Mucosa of rectum (tissue), 2 donors: ENCODE measurements at regions not wholly inside any gene's neighbourhood (a gene's known extent, or its start where the extent isn't known, plus 50 kb on each side); places are given as distances from the start of the nearest gene placed in this dataset.

ENCODE experiments used
- H3K27ac ChIP-seq, 2 donors: one replicate each; pipeline ENCODE4 v1.7.0; 2013; ENCODE audit warnings: inconsistent platforms in 2 of 2, low read depth in 2 of 2, low read length in 2 of 2
- H3K27me3 ChIP-seq, 2 donors: one replicate each; pipeline ENCODE4 v1.7.0; 2013; ENCODE audit warnings: low read length in 2 of 2; ENCODE audit not compliant: control insufficient read depth in 2 of 2, insufficient read depth in 2 of 2
- H3K36me3 ChIP-seq, 2 donors: one replicate each; pipeline ENCODE4 v1.7.0; 2013; ENCODE audit warnings: low read length in 2 of 2; ENCODE audit not compliant: control insufficient read depth in 2 of 2, insufficient read depth in 2 of 2
- H3K4me1 ChIP-seq, 2 donors: one replicate each; pipeline ENCODE4 v1.7.0; 2013; ENCODE audit warnings: low read length in 2 of 2, mild to moderate bottlenecking in 1 of 2; ENCODE audit not compliant: control insufficient read depth in 2 of 2, insufficient read depth in 2 of 2
- H3K4me3 ChIP-seq, 2 donors: one replicate each; pipeline ENCODE4 v1.7.0; 2013; ENCODE audit warnings: low read length in 2 of 2
- H3K9ac ChIP-seq, 2 donors: one replicate each; pipeline ENCODE4 v1.7.0; 2013; ENCODE audit warnings: low read length in 2 of 2, low read depth in 1 of 2, mild to moderate bottlenecking in 1 of 2
- H3K9me3 ChIP-seq, 2 donors: one replicate each; pipeline ENCODE4 v1.7.0; 2013; ENCODE audit warnings: low read length in 2 of 2; ENCODE audit not compliant: control insufficient read depth in 2 of 2
- donor health status: healthy.
- donor health status: Normal muscosa, but diverticular disease.

DNA sequence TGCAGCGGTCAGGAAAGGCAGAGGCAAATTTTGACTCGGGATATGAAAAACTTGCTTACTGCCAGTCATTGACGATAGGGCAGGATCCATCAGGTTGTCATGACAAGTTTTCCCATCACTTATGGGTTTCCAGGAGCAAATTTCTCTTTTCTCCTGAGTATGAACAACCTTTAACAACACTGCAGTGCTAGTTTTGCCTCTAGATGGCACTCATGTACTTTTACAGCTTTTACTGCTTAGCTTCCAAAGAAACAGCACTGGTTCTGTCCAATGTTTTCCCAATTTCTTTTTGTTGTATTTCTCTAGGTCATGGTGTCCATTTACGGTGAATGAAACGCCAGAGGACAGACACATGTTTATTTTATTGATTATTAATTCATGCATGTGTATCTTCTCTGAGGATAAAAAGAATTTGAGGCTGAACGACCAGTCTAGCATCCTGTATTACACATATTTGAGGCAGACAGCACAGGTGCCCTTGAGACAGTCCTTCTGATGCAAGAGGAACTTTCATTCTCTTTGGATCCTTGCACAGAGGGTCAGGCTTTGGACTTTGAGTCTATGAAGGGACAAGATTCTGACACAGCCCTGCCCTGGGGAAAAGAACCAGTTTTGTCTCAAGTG, 112.3 kb upstream of the TRABD2B start:
- Histone ChIP-seq H3K4me1 (no peaks in the 10 kb centered on the region), H3K9ac (no peak overlapping the region), H3K4me3 (no peak overlapping the region), H3K36me3 (no peaks in the 10 kb centered on the region), H3K27me3 (peaks cover 0 to 3% of the 10 kb centered on the region in 2 donors), H3K27ac (no peak overlapping the region), H3K9me3 (no peaks in the 10 kb centered on the region)

DNA sequence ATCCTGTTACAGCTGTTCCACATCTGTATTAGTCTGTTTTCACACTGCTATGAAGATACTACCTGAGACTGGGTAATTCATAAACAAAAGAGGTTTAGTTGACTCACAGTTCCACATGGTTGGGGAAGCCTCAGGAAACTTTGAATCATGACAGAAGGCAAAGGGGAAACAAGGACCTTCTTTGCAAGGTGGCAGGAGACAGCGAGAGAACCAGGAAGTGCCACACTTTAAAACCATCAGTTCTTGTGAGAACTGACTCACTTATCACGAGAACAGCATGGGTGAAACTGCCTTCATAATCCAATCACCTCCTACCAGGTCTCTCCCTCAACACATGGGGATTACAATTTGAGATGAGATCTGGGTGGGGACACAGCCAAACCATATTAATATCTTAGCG, 110.3 kb upstream of the TRABD2B start:
- no peaks in the 10 kb centered on the region for H3K36me3 ChIP-seq
- H3K27ac ChIP-seq, result no peak overlapping the region
- no peak overlapping the region for H3K4me3 ChIP-seq
- peaks cover 0 to 3% of the 10 kb centered on the region in 2 donors for H3K27me3 ChIP-seq
- no peak overlapping the region for H3K9ac ChIP-seq
- no peaks in the 10 kb centered on the region for H3K4me1 ChIP-seq
- H3K9me3 ChIP-seq, result no peaks in the 10 kb centered on the region

DNA sequence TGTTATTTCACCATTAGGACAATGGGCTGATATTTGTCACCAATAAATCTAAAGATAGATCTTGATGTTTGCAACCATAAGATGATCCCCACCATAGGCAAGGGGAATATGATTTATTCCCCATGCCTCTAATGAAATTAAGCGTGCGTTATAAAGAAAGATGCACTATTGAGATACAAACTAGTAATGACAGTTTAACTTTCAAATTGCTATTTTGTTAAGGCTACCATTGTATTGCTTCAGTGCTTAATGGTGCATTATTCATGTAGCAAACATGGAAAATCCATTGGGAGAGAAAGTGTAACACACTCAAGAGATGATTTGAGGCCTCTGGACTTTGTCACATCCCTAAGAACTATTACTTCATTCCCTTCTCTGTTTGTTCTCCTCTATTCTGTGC, 108.9 kb upstream of the TRABD2B start:
- peaks cover 0 to 3% of the 10 kb centered on the region in 2 donors for H3K27me3 ChIP-seq
- H3K9ac ChIP-seq, result no peak overlapping the region
- H3K9me3 ChIP-seq, result no peaks in the 10 kb centered on the region
- H3K36me3 ChIP-seq, result no peaks in the 10 kb centered on the region
- no peak overlapping the region for H3K27ac ChIP-seq
- no peak overlapping the region for H3K4me3 ChIP-seq
- no peaks in the 10 kb centered on the region for H3K4me1 ChIP-seq

DNA sequence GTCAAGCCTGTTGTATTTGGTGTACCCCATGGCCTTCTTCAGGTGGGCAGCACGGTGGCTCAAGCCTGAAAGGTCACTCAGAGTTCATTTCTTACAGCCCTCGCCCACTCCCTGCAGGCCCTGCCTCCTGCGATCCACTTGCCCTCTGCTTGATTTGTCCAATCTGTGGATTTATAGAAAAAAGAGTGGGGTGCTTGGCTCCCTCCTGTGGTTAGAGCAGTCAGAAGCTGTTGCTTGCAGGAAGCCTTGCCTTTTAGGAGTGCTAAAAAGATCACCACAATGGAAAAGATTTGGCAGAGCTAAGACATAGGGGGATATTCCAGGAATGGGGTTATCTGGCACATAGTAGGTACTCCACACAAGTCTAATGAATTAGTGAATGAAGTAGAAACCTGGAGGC, 108.0 kb upstream of the TRABD2B start:
- Histone ChIP-seq H3K27ac (no peak overlapping the region), H3K4me1 (no peaks in the 10 kb centered on the region), H3K4me3 (no peak overlapping the region), H3K27me3 (peaks cover 0 to 3% of the 10 kb centered on the region in 2 donors), H3K36me3 (no peaks in the 10 kb centered on the region), H3K9me3 (no peaks in the 10 kb centered on the region), H3K9ac (no peak overlapping the region)

DNA sequence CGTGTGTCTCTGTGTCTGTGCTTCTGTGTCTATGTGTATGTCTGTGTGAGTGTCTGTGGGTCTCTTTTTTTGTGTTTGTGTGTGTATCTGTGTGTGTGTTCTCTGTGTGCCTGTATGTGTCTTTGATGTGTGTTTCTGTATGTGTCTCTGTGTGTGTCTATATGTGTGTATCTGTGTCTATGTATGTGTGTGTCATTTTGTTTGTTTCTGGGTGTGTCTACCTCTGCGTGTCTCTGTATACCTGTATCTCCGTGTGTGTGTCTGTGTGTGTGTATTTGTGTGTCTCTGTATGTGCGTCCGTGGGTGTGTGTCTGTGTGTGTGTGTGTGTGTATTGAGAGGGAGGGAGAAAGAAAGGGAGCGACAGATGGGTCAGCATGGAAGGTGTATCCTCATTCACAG, 106.3 kb upstream of the TRABD2B start:
- Histone ChIP-seq H3K27ac (no peak overlapping the region), H3K36me3 (no peaks in the 10 kb centered on the region), H3K4me3 (no peak overlapping the region), H3K9me3 (no peaks in the 10 kb centered on the region), H3K9ac (no peak overlapping the region), H3K4me1 (no peaks in the 10 kb centered on the region), H3K27me3 (peaks cover 0 to 3% of the 10 kb centered on the region in 2 donors)

DNA sequence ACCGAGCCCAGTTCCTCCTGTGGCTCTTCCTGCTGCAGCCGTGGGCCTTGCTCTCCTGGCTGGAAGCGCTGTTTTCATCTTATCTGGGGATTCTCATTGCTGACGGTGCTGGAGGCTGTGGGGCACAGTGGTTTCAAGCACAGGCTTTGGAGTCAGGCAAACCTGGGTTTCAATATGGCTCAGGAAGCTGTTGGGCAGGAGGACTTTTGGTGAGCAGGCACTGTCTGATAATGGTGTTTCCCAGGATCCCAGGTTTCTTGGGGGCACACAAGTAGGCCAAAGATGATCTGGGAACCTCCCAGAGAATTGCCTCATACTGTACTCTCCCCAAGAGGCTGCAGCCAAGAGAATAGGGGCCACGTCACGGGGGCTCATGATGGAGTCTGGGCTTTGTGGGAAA, 105.6 kb upstream of the TRABD2B start:
- no peaks in the 10 kb centered on the region for H3K9me3 ChIP-seq
- H3K36me3 ChIP-seq, result no peaks in the 10 kb centered on the region
- H3K27ac ChIP-seq, result no peak overlapping the region
- peaks cover 0 to 3% of the 10 kb centered on the region in 2 donors for H3K27me3 ChIP-seq
- no peak overlapping the region for H3K4me3 ChIP-seq
- H3K9ac ChIP-seq, result no peak overlapping the region
- no peaks in the 10 kb centered on the region for H3K4me1 ChIP-seq

DNA sequence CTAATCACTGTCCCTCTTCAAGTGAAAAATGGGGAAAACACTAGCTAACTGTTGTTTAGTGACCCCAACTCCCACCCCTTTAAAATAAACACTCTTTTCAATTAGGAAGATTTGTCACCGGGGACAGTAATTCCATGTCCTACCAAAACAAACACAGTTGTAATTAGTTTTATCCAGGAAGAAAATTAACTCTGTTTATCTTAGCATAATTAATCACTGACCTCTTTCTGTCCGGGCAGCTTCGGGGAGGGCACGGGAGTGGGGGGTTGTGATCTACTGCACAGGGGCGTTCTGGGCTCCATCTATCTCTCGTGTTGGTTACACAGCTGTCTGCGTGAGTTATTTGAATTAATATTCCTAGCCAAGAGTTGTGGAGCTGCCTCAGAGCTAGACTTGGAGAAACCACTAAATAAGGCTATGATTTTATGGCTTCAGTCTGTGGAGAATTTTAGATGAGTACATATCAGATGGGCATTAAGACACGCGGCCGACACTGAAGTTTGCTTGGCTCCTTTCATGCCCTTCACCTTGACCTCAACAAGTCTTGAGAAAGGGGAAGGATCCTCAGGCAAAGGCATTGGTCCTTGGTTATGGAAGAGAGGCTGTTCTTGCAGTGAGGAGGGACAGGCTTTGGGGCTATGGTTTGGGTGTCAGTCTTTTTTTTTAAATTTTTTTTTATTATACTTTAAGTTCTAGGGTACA, 102.0 kb upstream of the TRABD2B start:
- H3K4me3 ChIP-seq, result no peak overlapping the region
- H3K4me1 ChIP-seq, result peaks cover under 1% of the 10 kb centered on the region in 2 donors
- no peak overlapping the region for H3K27ac ChIP-seq
- no peaks in the 10 kb centered on the region for H3K36me3 ChIP-seq
- peaks cover 0 to under 1% of the 10 kb centered on the region in 2 donors for H3K27me3 ChIP-seq
- no peak overlapping the region for H3K9ac ChIP-seq
- H3K9me3 ChIP-seq, result no peaks in the 10 kb centered on the region

DNA sequence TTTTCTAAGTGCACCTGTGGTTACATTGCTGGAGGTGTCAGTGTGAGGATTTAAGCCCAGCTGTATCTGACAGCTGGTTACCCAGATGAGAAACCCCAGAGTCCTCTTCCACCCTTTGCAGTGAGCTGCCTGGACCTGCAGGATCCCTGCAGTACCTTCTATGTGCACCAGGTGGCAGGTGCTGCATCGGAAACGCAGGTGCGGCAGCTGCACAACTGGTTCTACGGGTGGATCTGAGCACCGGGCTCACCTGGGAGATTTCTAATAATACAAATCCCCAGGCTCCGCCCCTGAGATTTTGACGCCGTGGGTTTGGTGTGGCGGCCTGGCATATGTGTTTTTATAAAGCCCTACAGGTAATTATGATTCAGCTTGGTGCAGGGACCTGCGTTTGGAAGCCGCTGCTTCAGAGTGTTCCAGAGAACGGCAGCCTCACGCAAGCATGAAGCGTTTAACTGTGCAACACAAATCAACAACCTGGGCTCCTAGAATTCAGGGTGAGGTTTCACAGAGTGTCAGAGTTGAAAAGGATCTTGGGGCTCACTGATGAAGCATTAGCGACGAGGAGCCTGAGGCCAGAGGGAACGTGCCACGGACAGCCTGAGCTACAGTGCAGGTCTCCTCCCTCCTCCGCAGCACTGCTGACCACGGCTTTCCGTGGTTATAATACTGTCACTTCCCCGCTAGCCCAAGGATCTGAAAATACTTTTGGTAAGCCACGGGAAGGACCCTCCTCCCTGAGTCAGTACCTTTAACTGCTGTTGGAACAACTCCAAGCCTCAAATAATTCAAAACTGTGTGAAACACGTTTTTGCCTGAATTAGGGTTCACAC, 96.7 kb upstream of the TRABD2B start:
- H3K27ac ChIP-seq, result no peak overlapping the region
- H3K36me3 ChIP-seq, result no peaks in the 10 kb centered on the region
- H3K4me1 ChIP-seq, result peaks cover 10 to 13% of the 10 kb centered on the region in 2 donors
- H3K27me3 ChIP-seq, result peaks cover 0 to 3% of the 10 kb centered on the region in 2 donors
- peak overlapping the region in 1 of 2 donors; percentile 13 for H3K9ac ChIP-seq
- no peaks in the 10 kb centered on the region for H3K9me3 ChIP-seq
- H3K4me3 ChIP-seq, result peak overlapping the region; percentile 50 to 56

DNA sequence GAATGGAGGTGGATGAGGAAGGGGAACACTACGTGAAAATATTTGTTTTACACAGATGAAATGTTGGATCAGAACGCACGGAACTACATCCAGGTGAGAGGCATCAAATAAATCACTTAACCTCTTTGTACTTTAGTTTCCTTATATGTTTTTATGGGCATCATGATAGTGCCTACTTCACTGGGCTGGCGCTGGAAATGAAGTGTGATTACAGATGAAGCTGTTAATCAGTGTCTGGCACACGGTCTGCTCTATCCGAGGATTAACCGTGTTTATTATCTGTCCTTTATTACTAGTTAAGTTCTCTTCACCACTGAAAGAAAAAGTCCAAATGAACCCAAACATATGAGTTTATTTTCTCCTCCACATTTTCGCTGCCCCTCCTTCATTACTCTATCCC, 96.0 kb upstream of the TRABD2B start:
- H3K4me3 ChIP-seq, result no peak overlapping the region
- H3K27me3 ChIP-seq, result peaks cover 0 to 3% of the 10 kb centered on the region in 2 donors
- H3K9ac ChIP-seq, result no peak overlapping the region

DNA sequence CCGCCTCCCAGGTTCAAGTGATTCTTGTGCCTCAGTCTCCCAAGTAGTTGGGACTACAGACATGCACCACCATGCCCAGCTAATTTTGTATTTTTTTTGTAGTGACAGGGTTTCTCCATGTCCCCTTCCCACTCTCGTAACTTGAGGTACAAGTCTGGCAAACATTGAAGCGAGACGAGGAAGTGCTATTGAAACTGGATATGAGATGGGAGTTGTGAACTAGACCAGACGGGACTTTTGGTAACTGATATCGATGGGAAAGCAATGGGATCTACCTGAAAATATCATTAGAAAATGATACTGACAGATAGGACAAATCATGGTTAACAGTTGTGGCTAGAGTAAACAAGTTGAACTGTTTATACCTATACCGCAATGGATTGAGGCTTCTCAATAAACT, 95.2 kb upstream of the TRABD2B start:
- Histone ChIP-seq H3K9me3 (no peaks in the 10 kb centered on the region), H3K9ac (no peak overlapping the region), H3K27me3 (peaks cover 0 to 3% of the 10 kb centered on the region in 2 donors), H3K27ac (no peak overlapping the region), H3K4me1 (peaks cover 10 to 13% of the 10 kb centered on the region in 2 donors), H3K4me3 (no peak overlapping the region), H3K36me3 (no peaks in the 10 kb centered on the region)

More for the DNA sequence above, 96.0 kb upstream of the TRABD2B start:
- no peaks in the 10 kb centered on the region for H3K36me3 ChIP-seq
- H3K9me3 ChIP-seq, result no peaks in the 10 kb centered on the region
- H3K4me1 ChIP-seq, result peaks cover 10 to 13% of the 10 kb centered on the region in 2 donors
- no peak overlapping the region for H3K27ac ChIP-seq
